ENCODE measurements at regions not wholly inside any gene's neighbourhood (a gene's known extent, or its start where the extent isn't known, plus 50 kb on each side); places are given as distances from the start of the nearest gene placed in this dataset.

- H3K36me3 ChIP-seq (ENCODE audit: insufficient read depth, low read length, poor library complexity, severe bottlenecking) = no peaks in the 10 kb centered on the region
- H3K27ac ChIP-seq (ENCODE audit: low read depth, low read length, poor library complexity, severe bottlenecking) = no peak overlapping the region
- TF ChIP-seq EZH2 (IDR thresholded peaks at IDR 0.05; ENCODE audit: borderline replicate concordance, low read depth, low read length, poor library complexity, severe bottlenecking) = no peak
- TF ChIP-seq, protein P1, sequence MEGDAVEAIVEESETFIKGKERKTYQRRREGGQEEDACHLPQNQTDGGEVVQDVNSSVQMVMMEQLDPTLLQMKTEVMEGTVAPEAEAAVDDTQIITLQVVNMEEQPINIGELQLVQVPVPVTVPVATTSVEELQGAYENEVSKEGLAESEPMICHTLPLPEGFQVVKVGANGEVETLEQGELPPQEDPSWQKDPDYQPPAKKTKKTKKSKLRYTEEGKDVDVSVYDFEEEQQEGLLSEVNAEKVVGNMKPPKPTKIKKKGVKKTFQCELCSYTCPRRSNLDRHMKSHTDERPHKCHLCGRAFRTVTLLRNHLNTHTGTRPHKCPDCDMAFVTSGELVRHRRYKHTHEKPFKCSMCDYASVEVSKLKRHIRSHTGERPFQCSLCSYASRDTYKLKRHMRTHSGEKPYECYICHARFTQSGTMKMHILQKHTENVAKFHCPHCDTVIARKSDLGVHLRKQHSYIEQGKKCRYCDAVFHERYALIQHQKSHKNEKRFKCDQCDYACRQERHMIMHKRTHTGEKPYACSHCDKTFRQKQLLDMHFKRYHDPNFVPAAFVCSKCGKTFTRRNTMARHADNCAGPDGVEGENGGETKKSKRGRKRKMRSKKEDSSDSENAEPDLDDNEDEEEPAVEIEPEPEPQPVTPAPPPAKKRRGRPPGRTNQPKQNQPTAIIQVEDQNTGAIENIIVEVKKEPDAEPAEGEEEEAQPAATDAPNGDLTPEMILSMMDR (conservative IDR thresholded peaks at IDR 0.05; ENCODE audit: low read depth, low read length) = no peak
- no peak overlapping the region for H3K4me3 ChIP-seq (ENCODE audit: low read depth, low read length, poor library complexity, severe bottlenecking)
- no peaks in the 10 kb centered on the region for H3K27me3 ChIP-seq (replicated peaks; ENCODE audit: insufficient read depth, low read depth, low read length, poor library complexity)
- ChIA-PET POLR2A (ENCODE audit: low non-redundant PET) (no interaction called here), CTCF (no interaction called here)
- peaks cover 7% of the 10 kb centered on the region for H3K4me1 ChIP-seq (ENCODE audit: insufficient read depth, low read length, poor library complexity, severe bottlenecking)
- intact Hi-C loops (cut with micrococcal nuclease; ENCODE audit: unreplicated experiment) = no loop called here
- DNase-seq (ENCODE audit: low spot score) = no peak
- no peaks in the 10 kb centered on the region for H3K9me3 ChIP-seq (ENCODE audit: low read depth, low read length, poor library complexity, severe bottlenecking)
- no TSS peak for BruUV-seq (replicated peaks)
Measured at GRCh38 chr13:108407495-108407894, 138.0 kb downstream of the TNFSF13B start.

DNA sequence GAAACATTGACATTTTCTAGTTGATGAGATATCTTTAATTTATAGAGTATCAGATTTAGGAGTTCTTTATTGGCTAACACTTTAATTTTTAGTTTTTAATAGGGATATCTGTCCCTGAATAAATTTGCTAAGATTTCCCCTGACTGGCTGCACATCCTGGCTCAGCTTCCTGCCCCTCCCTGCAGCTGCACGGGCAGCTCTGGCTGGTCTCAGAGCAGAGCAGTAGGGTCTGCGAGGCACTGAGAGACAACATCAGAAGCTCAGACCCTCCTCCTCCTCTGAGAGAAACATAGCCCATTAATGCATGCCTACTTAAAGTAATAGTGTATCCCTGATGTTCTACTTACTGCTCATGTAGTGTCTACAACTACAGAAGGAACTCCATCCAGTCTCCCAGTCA is 139.2 kb downstream of the TNFSF13B start:
- ChIA-PET CTCF (no interaction called here), POLR2A (ENCODE audit: low non-redundant PET) (no interaction called here)
- intact Hi-C loops (cut with micrococcal nuclease; ENCODE audit: unreplicated experiment) = no loop called here
- Histone ChIP-seq H3K36me3 (ENCODE audit: insufficient read depth, low read length, poor library complexity, severe bottlenecking) (no peaks in the 10 kb centered on the region), H3K27ac (ENCODE audit: low read depth, low read length, poor library complexity, severe bottlenecking) (no peak overlapping the region), H3K4me3 (ENCODE audit: low read depth, low read length, poor library complexity, severe bottlenecking) (no peak overlapping the region), H3K4me1 (ENCODE audit: insufficient read depth, low read length, poor library complexity, severe bottlenecking) (peaks cover 7% of the 10 kb centered on the region), H3K9me3 (ENCODE audit: low read depth, low read length, poor library complexity, severe bottlenecking) (no peaks in the 10 kb centered on the region), H3K27me3 (replicated peaks; ENCODE audit: insufficient read depth, low read depth, low read length, poor library complexity) (no peaks in the 10 kb centered on the region)
- no peak for DNase-seq (ENCODE audit: low spot score)
- TF ChIP-seq, protein P1 (conservative IDR thresholded peaks at IDR 0.05; ENCODE audit: low read depth, low read length) = no peak
- TF ChIP-seq EZH2 (IDR thresholded peaks at IDR 0.05; ENCODE audit: borderline replicate concordance, low read depth, low read length, poor library complexity, severe bottlenecking) = no peak
- no TSS peak for BruUV-seq (replicated peaks)

DNA sequence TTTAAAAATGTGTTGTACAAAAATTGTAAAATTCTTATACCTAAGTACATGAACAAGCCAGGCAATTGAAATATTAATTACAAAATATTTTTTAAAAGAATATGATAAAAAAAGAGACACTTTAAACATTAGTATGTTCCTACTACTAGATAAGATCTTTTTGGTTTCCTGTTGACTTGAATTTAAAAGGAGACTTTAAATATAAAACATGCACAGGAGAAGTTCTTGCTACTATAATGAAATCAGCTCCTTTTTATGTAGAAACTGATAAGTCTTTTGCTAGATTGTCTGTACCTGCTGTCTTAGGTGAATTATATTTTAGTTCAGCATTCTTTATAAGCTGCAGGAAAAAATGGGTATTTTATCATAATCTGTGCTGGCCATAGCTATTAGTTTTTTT is 140.2 kb downstream of the TNFSF13B start:
- Histone ChIP-seq H3K4me1 (ENCODE audit: insufficient read depth, low read length, poor library complexity, severe bottlenecking) (peaks cover 7% of the 10 kb centered on the region), H3K27ac (ENCODE audit: low read depth, low read length, poor library complexity, severe bottlenecking) (no peak overlapping the region), H3K27me3 (replicated peaks; ENCODE audit: insufficient read depth, low read depth, low read length, poor library complexity) (no peaks in the 10 kb centered on the region), H3K9me3 (ENCODE audit: low read depth, low read length, poor library complexity, severe bottlenecking) (no peaks in the 10 kb centered on the region), H3K36me3 (ENCODE audit: insufficient read depth, low read length, poor library complexity, severe bottlenecking) (no peaks in the 10 kb centered on the region), H3K4me3 (ENCODE audit: low read depth, low read length, poor library complexity, severe bottlenecking) (no peak overlapping the region)
- ChIA-PET POLR2A (ENCODE audit: low non-redundant PET) (no interaction called here), CTCF (no interaction called here)
- intact Hi-C loops (cut with micrococcal nuclease; ENCODE audit: unreplicated experiment) = no loop called here
- TF ChIP-seq, protein P1 (conservative IDR thresholded peaks at IDR 0.05; ENCODE audit: low read depth, low read length) = no peak
- TF ChIP-seq EZH2 (IDR thresholded peaks at IDR 0.05; ENCODE audit: borderline replicate concordance, low read depth, low read length, poor library complexity, severe bottlenecking) = no peak
- DNase-seq (ENCODE audit: low spot score) = no peak
- no TSS peak for BruUV-seq (replicated peaks)

Measured in A673 (cell line).